ENCODE measurements at regions not wholly inside any gene's neighbourhood (a gene's known extent, or its start where the extent isn't known, plus 50 kb on each side); places are given as distances from the start of the nearest gene placed in this dataset.
"Not testable (repeated sequence)": the region's sequence is repeated elsewhere in the genome, so short reads cannot be mapped to it uniquely, and the experiment has no call there.

- DNase-seq (ENCODE audit: low spot score): no peak
Observed at GRCh38 chr4:132266374-132266773, 882.7 kb upstream of the PCDH10 start.

- no peak for DNase-seq (ENCODE audit: low spot score)
Observed at GRCh38 chr4:132267321-132267720, 881.8 kb upstream of the PCDH10 start.

GRCh38 chr4:132269303-132269990 is 879.6 kb upstream of the PCDH10 start:
- no peak for DNase-seq (ENCODE audit: low spot score)

- no peak for DNase-seq (ENCODE audit: low spot score)
Observed at GRCh38 chr4:132275583-132276121, 873.4 kb upstream of the PCDH10 start.

DNA sequence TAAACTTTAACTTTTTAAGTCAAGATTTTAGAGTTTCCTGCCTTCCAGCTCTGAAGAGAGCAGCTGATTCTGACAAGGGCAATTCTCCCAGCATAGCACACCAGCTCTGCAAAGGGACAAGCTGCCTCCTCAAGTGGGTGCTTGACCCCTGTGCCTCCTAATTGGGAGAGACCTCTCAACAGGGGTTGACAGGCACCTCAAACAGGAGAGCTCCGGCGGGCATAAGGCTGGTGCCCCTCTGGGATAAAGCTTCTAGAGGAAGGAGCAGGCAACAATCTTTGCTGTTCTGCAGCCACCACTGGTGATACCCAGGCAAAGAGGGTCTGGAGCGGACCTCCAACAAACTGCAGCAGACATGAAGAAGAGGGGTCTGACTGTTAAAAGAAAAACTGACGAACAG is 872.9 kb upstream of the PCDH10 start:
- DNase-seq (ENCODE audit: low spot score): no peak

- DNase-seq (ENCODE audit: low spot score): no peak
Observed at GRCh38 chr4:132276989-132277388, 872.1 kb upstream of the PCDH10 start.

DNA sequence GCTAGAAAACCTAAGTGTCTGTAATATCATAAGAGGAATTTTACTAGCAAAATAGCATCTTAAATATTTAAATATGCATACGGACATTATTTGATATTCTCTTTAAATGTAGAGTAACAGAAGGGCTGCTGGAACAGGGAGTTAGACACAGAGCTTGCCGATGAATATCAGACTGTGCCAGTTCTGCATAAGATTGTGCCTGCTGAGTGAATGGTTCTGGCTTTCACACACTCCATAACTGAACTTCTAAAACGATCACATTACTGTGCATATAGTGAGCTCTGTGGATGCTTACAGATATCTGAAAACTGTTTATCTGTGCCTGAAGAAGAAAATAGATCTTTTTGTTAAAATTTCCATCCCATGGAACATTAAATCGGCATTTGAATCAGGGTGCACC is 867.4 kb upstream of the PCDH10 start:
- no peak for DNase-seq (ENCODE audit: low spot score)

DNA sequence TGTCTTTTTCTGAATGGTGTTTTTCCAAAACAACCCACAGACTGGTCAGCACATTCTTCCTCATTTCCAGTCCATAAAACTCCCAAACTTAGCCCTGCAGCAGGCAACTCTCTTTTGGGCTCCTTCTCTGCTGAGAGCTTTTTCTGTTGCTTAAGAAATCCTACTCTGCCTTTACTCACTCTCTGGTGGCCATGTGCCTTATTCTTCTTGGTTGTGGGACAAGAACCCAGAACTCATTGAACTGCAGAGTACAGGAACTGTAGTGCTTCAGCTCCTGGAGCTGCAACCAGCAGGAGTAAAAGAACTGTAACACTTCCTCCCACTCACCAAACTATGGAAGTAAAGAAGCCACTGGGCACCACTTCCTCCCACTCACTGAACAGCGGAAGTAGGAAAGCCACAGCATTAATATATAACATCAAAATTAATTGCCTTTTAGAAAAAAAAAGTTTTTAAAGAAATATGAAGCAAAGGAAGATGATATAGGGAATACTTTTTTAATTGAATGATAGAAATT is 864.1 kb upstream of the PCDH10 start:
- DNase-seq (ENCODE audit: low spot score): no peak

DNA sequence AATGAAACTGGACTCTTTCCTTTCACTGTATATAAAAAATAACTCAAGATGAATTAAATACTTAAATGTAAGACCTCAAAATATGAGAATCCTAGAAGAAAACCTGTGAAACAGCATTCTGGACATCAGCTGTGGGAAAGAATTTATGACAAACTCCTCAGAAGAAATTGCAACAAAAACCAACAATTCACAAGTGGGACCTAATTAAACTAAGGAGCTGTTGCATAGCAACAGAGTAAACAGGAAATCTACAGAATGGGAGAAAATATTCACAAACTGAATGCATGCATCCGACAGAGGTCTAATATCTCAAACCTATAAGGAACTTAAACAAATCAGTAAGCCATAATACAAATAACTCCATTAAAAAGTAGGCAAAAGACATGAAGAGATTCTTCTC is 851.7 kb upstream of the PCDH10 start:
- DNase-seq (ENCODE audit: low spot score): no peak

- no peak for DNase-seq (ENCODE audit: low spot score)
Observed at GRCh38 chr4:132299841-132300240, 849.3 kb upstream of the PCDH10 start.

GRCh38 chr4:132312521-132312920 is 836.6 kb upstream of the PCDH10 start:
- no peak for DNase-seq (ENCODE audit: low spot score)

- no peak for DNase-seq (ENCODE audit: low spot score)
Observed at GRCh38 chr4:132313852-132314251, 835.2 kb upstream of the PCDH10 start.

GRCh38 chr4:132316738-132317137 is 832.4 kb upstream of the PCDH10 start:
- no peak for DNase-seq (ENCODE audit: low spot score)

GRCh38 chr4:132317923-132318322 is 831.2 kb upstream of the PCDH10 start:
- DNase-seq (ENCODE audit: low spot score): no peak

DNA sequence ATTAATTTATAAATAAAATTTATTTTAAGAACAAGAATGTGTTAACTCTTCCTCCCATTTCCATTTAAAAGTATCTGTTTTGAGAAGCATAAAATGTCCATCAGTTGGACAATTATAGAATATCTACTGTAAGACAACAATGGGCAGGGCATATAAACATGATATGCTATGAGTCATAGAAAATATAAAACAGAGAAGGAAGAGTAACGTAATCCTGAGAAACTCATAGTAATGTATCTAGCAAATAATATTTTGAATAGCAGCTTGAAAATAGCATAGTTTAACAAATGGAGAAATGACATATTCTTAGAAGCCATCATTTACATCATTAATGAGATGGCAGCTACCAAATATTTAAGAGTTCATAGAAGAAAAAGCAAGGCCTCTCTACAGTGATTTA is 820.3 kb upstream of the PCDH10 start:
- no peak for DNase-seq (ENCODE audit: low spot score)

GRCh38 chr4:132330994-132331393 is 818.1 kb upstream of the PCDH10 start:
- DNase-seq (ENCODE audit: low spot score): no peak

DNA sequence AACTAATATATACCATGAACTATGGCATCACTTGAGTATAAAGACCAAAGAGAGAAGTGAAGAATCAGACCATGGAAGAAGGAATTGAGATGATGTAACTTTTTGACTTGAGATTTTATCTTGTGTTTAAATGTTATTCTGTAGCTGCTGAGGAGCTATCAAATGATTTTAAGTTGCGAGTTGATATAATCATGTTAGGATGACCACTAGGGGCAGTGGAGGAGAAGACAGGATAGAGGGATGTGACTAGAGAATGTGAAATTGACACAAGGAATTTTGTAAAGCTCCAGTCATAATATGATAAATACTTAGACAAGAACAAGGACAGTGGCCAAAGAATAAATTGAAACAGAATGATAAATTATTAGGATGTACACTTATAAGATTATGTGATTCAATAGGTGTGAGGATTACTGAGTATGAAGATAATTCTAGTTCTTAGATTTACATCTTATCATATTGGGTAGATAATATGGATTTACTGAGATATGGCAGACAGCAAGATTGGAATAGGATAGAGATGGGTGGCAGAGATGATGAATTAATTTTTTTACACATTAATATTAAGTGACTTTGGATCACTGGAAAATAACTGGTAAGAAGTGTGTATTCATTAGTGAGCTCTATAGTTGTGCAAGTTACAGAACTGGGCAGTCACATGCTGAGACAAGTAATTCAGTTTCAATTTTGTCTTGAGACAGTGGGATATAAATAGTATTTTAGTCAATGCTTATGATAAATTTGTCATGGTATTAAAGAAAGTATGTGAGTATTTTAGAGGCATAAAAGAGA is 816.0 kb upstream of the PCDH10 start:
- DNase-seq (ENCODE audit: low spot score): no peak

DNA sequence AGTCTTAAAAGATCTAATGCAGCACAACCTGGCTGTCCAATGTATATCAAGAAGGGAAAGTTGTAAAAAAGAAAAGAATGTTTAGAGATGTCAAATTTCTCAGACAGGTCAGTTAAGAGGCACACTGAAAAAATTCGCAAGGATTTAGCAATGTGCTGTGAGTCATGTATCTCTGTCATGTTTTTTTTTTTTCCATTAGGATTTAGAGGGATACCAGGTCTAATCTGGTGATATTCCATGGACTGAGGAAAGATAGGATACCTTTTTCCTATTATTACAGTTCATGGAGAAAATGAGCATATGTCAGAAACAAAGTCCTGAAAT is 815.4 kb upstream of the PCDH10 start:
- no peak for DNase-seq (ENCODE audit: low spot score)

DNA sequence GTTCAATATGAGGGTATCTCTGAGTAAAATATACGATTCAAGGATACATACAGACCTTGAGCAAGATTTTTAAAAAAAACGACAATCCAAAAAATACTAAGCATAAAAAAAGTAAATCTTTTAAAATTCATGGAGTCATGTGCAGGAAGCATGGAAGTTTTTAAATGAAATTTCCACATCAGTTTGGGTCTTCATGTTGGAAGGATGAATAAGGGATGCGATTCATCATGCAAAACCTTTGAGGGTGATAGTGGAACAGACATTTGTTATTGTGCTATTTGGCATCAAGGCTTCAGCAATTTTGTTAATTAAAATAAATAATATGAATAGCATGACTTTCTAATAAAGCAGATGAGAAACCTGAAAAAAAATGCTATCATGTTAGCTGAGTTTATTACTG is 815.0 kb upstream of the PCDH10 start:
- no peak for DNase-seq (ENCODE audit: low spot score)

DNA sequence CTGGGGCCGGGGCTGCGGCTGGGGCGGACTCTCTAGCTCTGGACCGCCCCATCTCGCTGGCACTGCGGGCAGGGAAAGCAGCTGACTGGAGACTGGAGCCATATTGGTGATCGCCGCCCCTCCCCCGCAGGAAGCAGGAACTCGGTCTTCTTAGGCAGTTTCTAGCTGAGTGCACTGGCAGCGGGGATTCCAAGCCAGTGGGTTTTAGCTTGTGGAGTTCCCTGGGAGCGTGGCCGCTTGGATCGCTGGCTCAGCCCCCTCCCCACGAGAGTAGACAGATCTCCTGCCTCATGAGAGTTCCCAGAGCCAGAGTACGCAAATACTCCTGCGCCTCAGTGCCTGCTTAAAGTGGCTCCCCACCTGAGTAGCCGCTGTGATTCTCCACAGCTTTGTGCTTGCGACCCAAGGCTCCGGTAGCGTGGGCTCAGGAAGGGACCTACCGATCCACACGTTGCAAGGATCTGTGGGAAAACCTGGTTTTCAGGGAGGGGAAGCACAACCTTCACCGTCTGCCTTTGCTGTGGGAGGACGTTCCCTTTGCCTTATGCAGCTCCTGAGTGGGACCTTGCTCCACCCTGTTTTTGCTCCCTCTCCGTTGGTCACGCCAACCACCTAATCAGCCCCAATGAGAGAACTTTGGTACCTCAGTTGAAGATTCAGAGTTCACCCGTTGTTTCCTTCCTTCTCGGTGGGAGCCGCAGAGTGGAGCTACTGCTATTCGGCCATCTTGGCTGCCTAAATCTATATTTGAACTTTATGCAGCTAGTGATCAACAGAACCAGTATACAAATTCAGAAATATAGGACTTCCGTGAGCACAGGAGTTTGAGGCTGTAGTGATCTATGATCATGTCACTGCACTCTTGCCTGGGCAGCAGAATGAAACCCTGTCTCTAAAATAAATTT is 803.9 kb upstream of the PCDH10 start:
- DNase-seq (ENCODE audit: low spot score): no peak

DNA sequence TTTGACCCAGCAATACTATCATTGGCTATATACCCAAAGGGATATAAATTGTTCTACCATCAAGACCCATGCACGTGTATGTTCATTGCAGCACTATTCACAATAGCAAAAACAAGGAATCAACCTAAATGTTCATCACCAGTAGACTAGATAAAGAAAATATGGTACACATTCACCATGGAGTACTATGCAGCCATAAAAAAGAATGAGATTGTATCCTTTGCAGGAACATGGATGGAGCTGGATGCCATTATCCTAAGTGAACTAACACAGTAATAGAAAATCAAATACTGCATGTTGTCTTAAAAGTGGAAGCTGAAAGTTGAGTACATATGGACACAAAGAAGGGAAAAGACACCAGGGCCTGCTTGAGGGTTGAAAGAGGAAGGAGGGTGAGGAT is 803.1 kb upstream of the PCDH10 start:
- DNase-seq (ENCODE audit: low spot score): no peak

- not testable (repeated sequence) for DNase-seq (ENCODE audit: low spot score)
Observed at GRCh38 chr4:132351606-132352005, 797.5 kb upstream of the PCDH10 start.
